GM10266 (cell line): ENCODE measurements at regions not wholly inside any gene's neighbourhood (a gene's known extent, or its start where the extent isn't known, plus 50 kb on each side); places are given as distances from the start of the nearest gene placed in this dataset.

ENCODE experiments used
- DNase-seq: peaks from one replicate; pipeline ENCODE4 v3.0.0; 2012; ENCODE audit errors: extremely low spot score
- TF ChIP-seq, protein P1 (sequence below): IDR thresholded peaks from 2 replicates; pipeline ENCODE4 v1.5.1; 2012; ENCODE audit warnings: mild to moderate bottlenecking, low read depth; ENCODE audit not compliant: control insufficient read depth, insufficient read depth; ENCODE audit errors: missing control alignments

DNA sequence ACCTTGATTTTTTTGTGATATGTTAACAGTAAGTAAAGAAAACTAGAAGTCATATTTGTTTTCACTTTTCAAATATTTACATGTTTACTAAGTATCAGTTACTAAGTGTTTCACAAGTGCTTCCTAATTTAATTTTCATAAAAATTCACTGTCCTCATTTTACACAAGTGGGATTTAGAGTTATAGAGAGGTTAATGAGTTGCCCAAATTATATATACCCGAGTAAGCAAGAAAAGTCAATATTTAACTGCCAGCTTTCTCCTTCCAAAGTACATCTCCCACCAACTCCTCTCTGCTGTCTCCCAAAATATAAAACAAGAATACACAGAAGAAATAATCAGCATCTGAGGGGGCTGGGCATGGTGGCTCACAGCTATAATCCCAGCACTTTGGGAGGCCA lies 896.7 kb upstream of the ANO3 start:
- TF ChIP-seq, protein P1, sequence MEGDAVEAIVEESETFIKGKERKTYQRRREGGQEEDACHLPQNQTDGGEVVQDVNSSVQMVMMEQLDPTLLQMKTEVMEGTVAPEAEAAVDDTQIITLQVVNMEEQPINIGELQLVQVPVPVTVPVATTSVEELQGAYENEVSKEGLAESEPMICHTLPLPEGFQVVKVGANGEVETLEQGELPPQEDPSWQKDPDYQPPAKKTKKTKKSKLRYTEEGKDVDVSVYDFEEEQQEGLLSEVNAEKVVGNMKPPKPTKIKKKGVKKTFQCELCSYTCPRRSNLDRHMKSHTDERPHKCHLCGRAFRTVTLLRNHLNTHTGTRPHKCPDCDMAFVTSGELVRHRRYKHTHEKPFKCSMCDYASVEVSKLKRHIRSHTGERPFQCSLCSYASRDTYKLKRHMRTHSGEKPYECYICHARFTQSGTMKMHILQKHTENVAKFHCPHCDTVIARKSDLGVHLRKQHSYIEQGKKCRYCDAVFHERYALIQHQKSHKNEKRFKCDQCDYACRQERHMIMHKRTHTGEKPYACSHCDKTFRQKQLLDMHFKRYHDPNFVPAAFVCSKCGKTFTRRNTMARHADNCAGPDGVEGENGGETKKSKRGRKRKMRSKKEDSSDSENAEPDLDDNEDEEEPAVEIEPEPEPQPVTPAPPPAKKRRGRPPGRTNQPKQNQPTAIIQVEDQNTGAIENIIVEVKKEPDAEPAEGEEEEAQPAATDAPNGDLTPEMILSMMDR, result no peak
- no peak for DNase-seq

GRCh38 chr11:25436326-25436725 lies 895.6 kb upstream of the ANO3 start:
- no peak for DNase-seq
- TF ChIP-seq, protein P1, result no peak

DNA sequence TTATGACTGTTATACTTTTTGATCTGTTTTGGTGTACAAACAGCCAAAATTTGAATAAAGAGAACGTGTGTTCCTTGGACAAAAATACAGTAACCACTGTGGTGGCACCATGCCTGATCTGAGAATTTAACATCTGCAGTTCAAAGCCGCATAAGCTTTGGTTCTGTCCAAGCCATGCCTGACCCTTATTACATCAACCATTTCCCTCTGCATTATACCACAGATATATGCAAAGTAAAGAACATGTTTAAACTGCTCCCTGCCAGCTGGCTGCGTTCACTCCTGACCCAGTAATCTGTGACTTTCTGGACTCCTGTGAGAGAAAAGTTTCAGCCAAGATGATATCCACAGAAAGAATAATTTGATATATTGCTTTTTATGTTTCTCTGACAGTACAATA lies 890.5 kb upstream of the ANO3 start:
- no peak for DNase-seq
- TF ChIP-seq, protein P1, result no peak

DNA sequence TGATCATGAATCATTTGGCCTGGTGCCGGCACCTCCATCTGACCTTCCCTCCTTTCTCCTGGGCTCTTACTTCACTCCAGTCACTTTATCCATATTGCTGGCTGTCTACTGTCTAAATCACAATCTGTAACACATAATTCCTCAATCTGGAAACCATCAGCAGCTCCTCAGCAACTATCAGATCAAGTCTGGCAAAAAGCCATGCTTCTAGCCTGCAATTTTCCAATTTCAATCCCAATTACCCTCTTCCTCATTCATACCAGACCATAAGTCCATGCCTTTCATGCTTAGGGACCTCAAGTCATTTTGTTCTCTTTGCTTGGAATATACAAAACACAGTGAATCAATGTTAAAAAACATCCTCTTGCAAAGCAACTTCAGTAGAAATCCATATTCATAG lies 882.8 kb upstream of the ANO3 start:
- TF ChIP-seq, protein P1, result no peak
- no peak for DNase-seq

GRCh38 chr11:25453471-25453870 lies 878.5 kb upstream of the ANO3 start:
- TF ChIP-seq, protein P1, result no peak

GRCh38 chr11:25456211-25456610 lies 875.7 kb upstream of the ANO3 start:
- TF ChIP-seq, protein P1, result no peak
- DNase-seq, result no peak

More at GRCh38 chr11:25453471-25453870, 878.5 kb upstream of the ANO3 start:
- DNase-seq, result no peak

DNA sequence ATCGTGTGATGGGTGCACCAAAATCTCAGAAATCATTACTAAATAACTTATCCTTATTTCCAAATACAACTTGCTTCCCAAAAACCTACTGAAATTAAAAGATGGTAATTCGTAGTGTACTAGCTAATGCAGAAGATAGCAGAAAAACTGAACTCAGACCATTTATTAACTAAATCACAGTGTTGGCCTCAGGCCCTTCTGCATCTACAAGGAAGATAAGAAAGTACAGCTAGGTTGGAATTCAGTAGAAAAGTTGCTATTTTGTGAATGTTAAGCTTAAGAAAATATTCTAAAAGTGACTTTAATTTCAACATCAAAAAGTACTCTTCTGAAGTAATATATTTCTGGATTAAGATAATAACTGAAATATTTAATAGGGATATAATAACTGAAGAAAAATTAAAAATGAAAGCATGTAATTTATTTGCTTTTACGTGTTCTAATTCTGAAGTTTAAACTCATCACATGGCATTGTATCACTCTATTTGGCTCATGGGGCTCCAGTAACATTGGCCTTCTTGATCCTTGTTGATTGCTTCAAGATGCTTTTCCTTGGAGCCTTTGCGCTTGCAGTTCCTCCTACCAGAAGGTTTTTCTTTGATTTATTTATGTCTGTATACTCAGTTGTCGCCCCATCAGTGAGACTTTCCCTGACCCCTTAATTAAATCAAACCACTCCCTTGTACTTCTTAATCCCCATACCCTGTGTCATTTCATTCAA lies 847.9 kb upstream of the ANO3 start:
- TF ChIP-seq, protein P1, result no peak
- no peak for DNase-seq
